DOHH2 (cell line): ENCODE measurements at regions not wholly inside any gene's neighbourhood (a gene's known extent, or its start where the extent isn't known, plus 50 kb on each side); places are given as distances from the start of the nearest gene placed in this dataset.
A peak's percentile ranks its signal among the peaks of the same experiment; 100 is the strongest.

ENCODE experiments used
- H3F3A ChIP-seq: fragments of 200-600 bp; sonication (generic), shearing (Covaris generic); 2 replicates; pipeline ENCODE4 v1.6.0; 2016; ENCODE audit warnings: antibody characterized with exemption, mild to moderate bottlenecking; ENCODE audit not compliant: control insufficient read depth, insufficient read depth
- H3K27ac ChIP-seq: fragments of 200-600 bp; sonication (generic); 2 replicates; pipeline ENCODE4 v1.5.1; 2014; ENCODE audit warnings: low read depth, mild to moderate bottlenecking, low read length, moderate library complexity
- H3K27me3 ChIP-seq: fragments of 200-600 bp; sonication (generic); 2 replicates; pipeline ENCODE4 v1.6.1; 2014; ENCODE audit warnings: mild to moderate bottlenecking, low read length, mixed read lengths; ENCODE audit not compliant: control insufficient read depth
- H3K36me3 ChIP-seq: fragments of 200-600 bp; sonication (generic); 2 replicates; pipeline ENCODE4 v1.6.1; 2014; ENCODE audit warnings: mild to moderate bottlenecking, low read length, moderate library complexity, mixed read lengths; ENCODE audit not compliant: control insufficient read depth
- H3K4me1 ChIP-seq: fragments of 200-600 bp; sonication (generic); 2 replicates; pipeline ENCODE4 v1.6.1; 2014; ENCODE audit warnings: mild to moderate bottlenecking, low read length, mixed read lengths; ENCODE audit not compliant: control insufficient read depth
- H3K4me2 ChIP-seq: fragments of 200-600 bp; sonication (generic); 2 replicates; pipeline ENCODE4 v1.6.0; 2014; ENCODE audit warnings: mild to moderate bottlenecking, low read length, moderate library complexity
- H3K4me3 ChIP-seq: fragments of 200-600 bp; sonication (generic); 2 replicates; pipeline ENCODE4 v1.5.1; 2014; ENCODE audit warnings: mild to moderate bottlenecking, low read length, mixed read lengths
- H3K79me2 ChIP-seq: fragments of 200-600 bp; sonication (generic); 2 replicates; pipeline ENCODE4 v1.6.1; 2014; ENCODE audit warnings: mild to moderate bottlenecking, low read length, mixed read lengths; ENCODE audit not compliant: control insufficient read depth
- H3K9me2 ChIP-seq: fragments of 200-600 bp; sonication (generic); replicated peaks from 2 replicates; pipeline ENCODE4 v1.6.1; 2014; ENCODE audit warnings: mild to moderate bottlenecking, low read length, mixed read lengths; ENCODE audit not compliant: control insufficient read depth
- H3K9me3 ChIP-seq: fragments of 200-600 bp; sonication (generic); 2 replicates; pipeline ENCODE4 v1.6.1; 2014; ENCODE audit warnings: antibody characterized with exemption, low read length, mixed read lengths; ENCODE audit not compliant: control insufficient read depth, insufficient read depth
- H4K20me1 ChIP-seq: fragments of 200-600 bp; sonication (generic); 2 replicates; pipeline ENCODE4 v1.6.0; 2014; ENCODE audit warnings: low read depth, mild to moderate bottlenecking, antibody characterized with exemption, low read length, moderate library complexity; ENCODE audit not compliant: control insufficient read depth, insufficient read depth
- CTCF ChIP-seq: fragments of 200-600 bp; sonication (generic); IDR thresholded peaks from one replicate; pipeline ENCODE4 v1.5.1; 2014; ENCODE audit warnings: antibody characterized with exemption, mild to moderate bottlenecking, low read depth, low read length; ENCODE audit not compliant: poor library complexity, severe bottlenecking
- EZH2phosphoT487 ChIP-seq: fragments of 200-600 bp; sonication (generic); IDR thresholded peaks from 2 replicates; pipeline ENCODE4 v1.6.1; 2017; ENCODE audit warnings: borderline replicate concordance, mild to moderate bottlenecking, antibody characterized with exemption, low read length, moderate library complexity, mixed read lengths

DNA sequence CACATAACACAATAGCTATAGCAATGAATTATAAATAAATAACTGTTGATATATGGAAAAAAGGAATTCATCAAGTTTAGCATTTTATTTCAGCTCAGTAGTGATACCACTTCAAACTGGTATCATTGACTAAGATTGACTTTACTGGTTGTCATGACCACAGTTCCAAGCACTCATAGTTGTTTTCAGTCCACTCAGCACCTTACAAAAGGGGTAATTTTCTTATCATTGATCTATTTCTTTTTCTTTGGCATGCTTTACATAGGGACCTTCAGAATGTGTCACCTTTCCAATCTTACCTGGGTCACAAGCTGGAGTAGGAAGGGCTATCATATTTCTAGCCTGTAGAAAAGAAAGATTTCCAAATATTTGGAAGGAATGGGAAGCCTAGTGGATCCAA, 275.5 kb upstream of the TMEM229A start:
- no peaks in the 10 kb centered on the region for H3K4me1 ChIP-seq

GRCh38 chr7:124295289-124295688, 262.4 kb upstream of the TMEM229A start:
- Histone ChIP-seq H4K20me1 (no peaks in the 10 kb centered on the region), H3K4me3 (no peak overlapping the region), H3K27me3 (no peaks in the 10 kb centered on the region), H3K9me3 (no peaks in the 10 kb centered on the region), H3K36me3 (no peaks in the 10 kb centered on the region), H3F3A (no peaks in the 10 kb centered on the region), H3K4me2 (no peak overlapping the region), H3K27ac (no peak overlapping the region), H3K9me2 (no peaks in the 10 kb centered on the region), H3K79me2 (no peaks in the 10 kb centered on the region), H3K4me1 (no peaks in the 10 kb centered on the region)
- TF ChIP-seq EZH2phosphoT487 (no peak), CTCF (no peak)

More for the DNA sequence above, 275.5 kb upstream of the TMEM229A start:
- H3K27ac ChIP-seq: no peak overlapping the region
- H3K36me3 ChIP-seq: no peaks in the 10 kb centered on the region
- H3K9me2 ChIP-seq: no peaks in the 10 kb centered on the region
- H3F3A ChIP-seq: no peaks in the 10 kb centered on the region
- H4K20me1 ChIP-seq: no peaks in the 10 kb centered on the region
- TF ChIP-seq EZH2phosphoT487 (no peak), CTCF (no peak)
- H3K4me2 ChIP-seq: no peak overlapping the region
- H3K27me3 ChIP-seq: no peaks in the 10 kb centered on the region
- no peaks in the 10 kb centered on the region for H3K79me2 ChIP-seq
- no peaks in the 10 kb centered on the region for H3K9me3 ChIP-seq
- H3K4me3 ChIP-seq: no peak overlapping the region

DNA sequence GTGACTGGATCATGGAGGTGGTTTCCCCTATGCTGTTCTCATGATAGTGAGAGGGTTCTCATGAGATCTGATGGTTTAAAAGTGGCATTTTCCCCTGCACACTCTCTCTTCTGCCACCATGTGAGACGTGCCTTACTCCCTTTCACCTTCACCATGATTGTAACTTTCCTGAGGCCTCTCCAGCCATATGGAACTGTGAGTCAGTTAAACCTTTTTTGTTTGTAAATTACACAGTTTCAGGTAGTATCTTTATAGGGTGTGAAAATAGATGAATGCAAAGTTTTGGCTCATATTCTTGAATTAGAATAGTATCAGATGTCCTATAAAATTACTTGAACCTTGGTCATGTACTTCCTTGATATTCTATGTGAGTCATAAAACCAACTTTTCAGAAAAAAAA, 252.1 kb upstream of the TMEM229A start:
- H3K36me3 ChIP-seq: no peaks in the 10 kb centered on the region
- H3K79me2 ChIP-seq: no peaks in the 10 kb centered on the region
- no peak overlapping the region for H3K4me3 ChIP-seq
- H3K4me1 ChIP-seq: no peaks in the 10 kb centered on the region
- H4K20me1 ChIP-seq: no peaks in the 10 kb centered on the region
- no peaks in the 10 kb centered on the region for H3K9me3 ChIP-seq
- H3K9me2 ChIP-seq: no peaks in the 10 kb centered on the region
- H3K27me3 ChIP-seq: no peaks in the 10 kb centered on the region
- H3F3A ChIP-seq: no peaks in the 10 kb centered on the region
- no peak overlapping the region for H3K27ac ChIP-seq
- no peak for TF ChIP-seq EZH2phosphoT487
- no peak for TF ChIP-seq CTCF
- no peak overlapping the region for H3K4me2 ChIP-seq

GRCh38 chr7:124276005-124276622, 243.2 kb upstream of the TMEM229A start:
- no peak overlapping the region for H3K4me3 ChIP-seq

More at GRCh38 chr7:124276005-124276622, 243.2 kb upstream of the TMEM229A start:
- Histone ChIP-seq H3K9me3 (no peaks in the 10 kb centered on the region), H3K27ac (no peak overlapping the region), H3K79me2 (no peaks in the 10 kb centered on the region), H3K4me2 (no peak overlapping the region), H3K4me1 (no peaks in the 10 kb centered on the region), H3K9me2 (no peaks in the 10 kb centered on the region), H3F3A (no peaks in the 10 kb centered on the region), H4K20me1 (no peaks in the 10 kb centered on the region), H3K27me3 (no peaks in the 10 kb centered on the region), H3K36me3 (no peaks in the 10 kb centered on the region)
- TF ChIP-seq CTCF (peak; percentile 86), EZH2phosphoT487 (no peak)
